GM12878 (cell line): ENCODE measurements at regions not wholly inside any gene's neighbourhood (a gene's known extent, or its start where the extent isn't known, plus 50 kb on each side); places are given as distances from the start of the nearest gene placed in this dataset.

Experiments used
- ATAC-seq: fragments of 200-7000 bp; cut with Tn5 transposase; 3 replicates; pipeline ENCODE4 v1.9.1; 2020; ENCODE audit warnings: mild to moderate bottlenecking, moderate library complexity
- BruUV-seq: library from RNA; stranded (reverse); fragments of 400-500 nt; replicated peaks from 2 replicates; lab custom pipeline; 2021; lab: Mats Ljungman, UMichigan
- CTCF ChIA-PET: fragments of 300-600 bp; sonication (Branson Sonifier 250); formaldehyde crosslinking; extraction: SDS; loops from one replicate; lab custom pipeline; 2021; ENCODE audit warnings: inconsistent platforms; lab: Yijun Ruan, JAX
- POLR2A ChIA-PET: fragments of 350-600 bp; formaldehyde crosslinking; extraction: SDS; loops from one replicate; lab custom pipeline; 2021; ENCODE audit warnings: inconsistent platforms; lab: Charles Lee
- RAD21 ChIA-PET: fragments of 300-600 bp; sonication (Branson Sonifier 250); formaldehyde crosslinking; loops from one replicate; lab custom pipeline; 2023; ENCODE audit warnings: antibody characterized with exemption; ENCODE audit not compliant: unreplicated experiment; lab: Charles Lee
- SMC1A ChIA-PET: fragments of 300-600 bp; sonication (Branson Sonifier 250); formaldehyde crosslinking; loops from one replicate; lab custom pipeline; 2023; ENCODE audit not compliant: unreplicated experiment, uncharacterized antibody; lab: Charles Lee
- DNase-seq: peaks from one replicate; pipeline ENCODE4 v3.0.0-alpha.2; 2011; ENCODE audit warnings: low read depth, low spot score
- FAIRE-seq: peaks from 3 replicates; lab custom pipeline; 2011; peaks lifted over from hg19 to GRCh38; lab: Jason Lieb, UNC
- H2AFZ ChIP-seq: 2 replicates; pipeline ENCODE4 v1.6.0; 2011; ENCODE audit warnings: low read depth, low read length, control low read depth; ENCODE audit not compliant: control insufficient read depth
- H3K27ac ChIP-seq: 2 replicates; pipeline ENCODE4 v1.5.1; 2011; ENCODE audit warnings: control low read depth; ENCODE audit not compliant: control insufficient read depth, insufficient read depth
- H3K27me3 ChIP-seq, 2 experiments: replicated peaks in 1 of 2; 2 replicates each; pipeline versions ENCODE4 v1.6.0 to v1.6.1; 2011; ENCODE audit warnings: low read length in 1 of 2; ENCODE audit not compliant: control insufficient read depth in 2 of 2, insufficient read depth in 2 of 2
- H3K36me3 ChIP-seq, 2 experiments: 2 replicates each; pipeline ENCODE4 v1.5.1; 2011; ENCODE audit warnings: low read length in 1 of 2; ENCODE audit not compliant: control insufficient read depth in 2 of 2, insufficient read depth in 2 of 2
- H3K4me1 ChIP-seq: 2 replicates; pipeline ENCODE4 v1.6.1; 2011; ENCODE audit warnings: mild to moderate bottlenecking, low read length, moderate library complexity, mixed read lengths; ENCODE audit not compliant: control insufficient read depth, insufficient read depth
- H3K4me2 ChIP-seq: 2 replicates; pipeline ENCODE4 v1.6.0; 2011; ENCODE audit warnings: control low read depth; ENCODE audit not compliant: control insufficient read depth, insufficient read depth
- H3K4me3 ChIP-seq: fragments of 200-600 bp; sonication (generic); 2 replicates; pipeline ENCODE4 v1.5.1; 2016
- H3K79me2 ChIP-seq: 2 replicates; pipeline ENCODE4 v1.6.0; 2011; ENCODE audit warnings: low read length; ENCODE audit not compliant: control insufficient read depth, insufficient read depth
- H3K9ac ChIP-seq: 2 replicates; pipeline ENCODE4 v1.8.0; 2011; ENCODE audit warnings: low read length, control low read depth, mixed read lengths; ENCODE audit not compliant: control insufficient read depth, insufficient read depth
- H3K9me3 ChIP-seq: replicated peaks from 3 replicates; pipeline ENCODE4 v1.5.1; 2011; ENCODE audit warnings: mild to moderate bottlenecking, low read length; ENCODE audit not compliant: control insufficient read depth, insufficient read depth
- H4K20me1 ChIP-seq: 2 replicates; pipeline ENCODE4 v1.6.0; 2011; ENCODE audit not compliant: control insufficient read depth, insufficient read depth
- E2F8 ChIP-seq: fragments of 450-650 bp; IDR thresholded peaks from 2 replicates; pipeline ENCODE4 v1.6.1; 2018; ENCODE audit warnings: mild to moderate bottlenecking, low read depth, moderate library complexity; ENCODE audit not compliant: partially characterized antibody
- NFIC ChIP-seq: IDR thresholded peaks from 2 replicates; pipeline ENCODE4 v1.6.1; 2012; ENCODE audit warnings: low read depth, mild to moderate bottlenecking, inconsistent platforms, low read length, moderate library complexity
- POLR2AphosphoS2 ChIP-seq: IDR thresholded peaks from 2 replicates; pipeline ENCODE4 v1.6.1; 2011; ENCODE audit warnings: low read depth, mild to moderate bottlenecking, low read length, improper control_type of control experiment, moderate library complexity
- YBX1 ChIP-seq: fragments of 450-650 bp; IDR thresholded peaks from 2 replicates; pipeline ENCODE4 v1.6.1; 2016; ENCODE audit warnings: antibody characterized with exemption
- ZBED1 ChIP-seq: IDR thresholded peaks from 2 replicates; pipeline ENCODE4 v1.6.1; 2016; ENCODE audit warnings: borderline replicate concordance
- ZBTB4 ChIP-seq: fragments of 450-650 bp; formaldehyde crosslinking; IDR thresholded peaks from 2 replicates; pipeline ENCODE4 v1.4.0; 2022; ENCODE audit warnings: mild to moderate bottlenecking, moderate library complexity
- ZNF217 ChIP-seq: fragments of 450-650 bp; IDR thresholded peaks from 2 replicates; pipeline ENCODE4 v1.6.1; 2017; ENCODE audit warnings: antibody characterized with exemption, mild to moderate bottlenecking
- WGBS: methylation state at CpG from one replicate; pipeline ENCODE4 v1.1.6; 2016; ENCODE audit warnings: low lambda C conversion rate; ENCODE audit not compliant: insufficient replicate concordance, insufficient coverage; ENCODE audit errors: missing lambda C conversion rate; 5-methylcytosine and 5-hydroxymethylcytosine counted together
- in situ Hi-C: fragments of 300-500 bp; cut with MboI; formaldehyde crosslinking; loops from 9 replicates; pipeline ENCODE4 v1.14.3; 2018; ENCODE audit warnings: mixed read lengths
- intact Hi-C: fragments of 100-400 bp; cut with micrococcal nuclease; formaldehyde crosslinking; loops from one replicate; pipeline ENCODE4 v1.14.2; 2022; ENCODE audit not compliant: unreplicated experiment

- intact Hi-C loops: no loop called here
- 95% methylated on average over 1 of the region's 1 CpG for WGBS
- Histone ChIP-seq H3K27me3 (peaks cover 0 to 3% of the 10 kb centered on the region in 2 experiments; a peak in 1 of 4 replicates), H3K36me3 (no peaks in the 10 kb centered on the region), H2AFZ (no peak overlapping the region), H3K4me2 (no peak overlapping the region), H3K27ac (no peak overlapping the region), H3K4me3 (no peak overlapping the region)
- BruUV-seq: no TSS peak
- FAIRE-seq (no peak), ATAC-seq (no peak), DNase-seq (no peak)
- SMC1A ChIA-PET: interaction anchor here (1.0 kb wide), 1 partner anchor 48 kb away, joined by 3 read pairs; no protein-coding TSS in a partner anchor
- POLR2A ChIA-PET: no interaction called here
- CTCF ChIA-PET: no interaction called here
- RAD21 ChIA-PET: no interaction called here
- in situ Hi-C loops: no loop called here
- TF ChIP-seq NFIC: no peak
- TF ChIP-seq E2F8: no peak
- no peak for TF ChIP-seq ZBTB4 (CRISPR knock-in tag)
- no peak for TF ChIP-seq ZBED1
- no peak for TF ChIP-seq ZNF217
- no peak for TF ChIP-seq YBX1
- TF ChIP-seq POLR2AphosphoS2: no peak
- TF ChIP-seq, all 136 proteins: peak for 0
- Histone ChIP-seq H4K20me1 (no peaks in the 10 kb centered on the region), H3K4me1 (no peaks in the 10 kb centered on the region), H3K79me2 (no peaks in the 10 kb centered on the region), H3K9me3 (no peaks in the 10 kb centered on the region), H3K9ac (no peak overlapping the region)
Measured at GRCh38 chr18:22290004-22290403, 120.6 kb downstream of the GATA6 start.
